ENCODE measurements at regions not wholly inside any gene's neighbourhood (a gene's known extent, or its start where the extent isn't known, plus 50 kb on each side); places are given as distances from the start of the nearest gene placed in this dataset.

GRCh38 chr1:194586302-194586701, 1399.9 kb upstream of the B3GALT2 start (continued):
- TF ChIP-seq, protein P1, sequence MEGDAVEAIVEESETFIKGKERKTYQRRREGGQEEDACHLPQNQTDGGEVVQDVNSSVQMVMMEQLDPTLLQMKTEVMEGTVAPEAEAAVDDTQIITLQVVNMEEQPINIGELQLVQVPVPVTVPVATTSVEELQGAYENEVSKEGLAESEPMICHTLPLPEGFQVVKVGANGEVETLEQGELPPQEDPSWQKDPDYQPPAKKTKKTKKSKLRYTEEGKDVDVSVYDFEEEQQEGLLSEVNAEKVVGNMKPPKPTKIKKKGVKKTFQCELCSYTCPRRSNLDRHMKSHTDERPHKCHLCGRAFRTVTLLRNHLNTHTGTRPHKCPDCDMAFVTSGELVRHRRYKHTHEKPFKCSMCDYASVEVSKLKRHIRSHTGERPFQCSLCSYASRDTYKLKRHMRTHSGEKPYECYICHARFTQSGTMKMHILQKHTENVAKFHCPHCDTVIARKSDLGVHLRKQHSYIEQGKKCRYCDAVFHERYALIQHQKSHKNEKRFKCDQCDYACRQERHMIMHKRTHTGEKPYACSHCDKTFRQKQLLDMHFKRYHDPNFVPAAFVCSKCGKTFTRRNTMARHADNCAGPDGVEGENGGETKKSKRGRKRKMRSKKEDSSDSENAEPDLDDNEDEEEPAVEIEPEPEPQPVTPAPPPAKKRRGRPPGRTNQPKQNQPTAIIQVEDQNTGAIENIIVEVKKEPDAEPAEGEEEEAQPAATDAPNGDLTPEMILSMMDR (IDR thresholded peaks at IDR 0.05 in 2 of 3, conservative IDR thresholded peaks at IDR 0.05 in 1 of 3; ENCODE audit: borderline replicate concordance in 1 of 3, insufficient read depth in 1 of 3, low read depth in 2 of 3, low read length in 2 of 3): no peak

GRCh38 chr1:194584052-194584451, 1397.6 kb upstream of the B3GALT2 start:
- DNase-seq (ENCODE audit: low read depth, low spot score): no peak
- no peaks in the 10 kb centered on the region for H4K20me1 ChIP-seq (ENCODE audit: insufficient read depth)
- H3K9me2 ChIP-seq (ENCODE audit: insufficient read depth): no peaks in the 10 kb centered on the region; the same call in 1 of the 2 replicates
- H3K9me3 ChIP-seq (ENCODE audit: control insufficient read depth in 1 of 2, insufficient read depth in 1 of 2, low read depth in 1 of 2, low read length in 2 of 2): no peaks in the 10 kb centered on the region
- no peak overlapping the region for H3K27ac ChIP-seq (ENCODE audit: low read depth, low read length)
- ATAC-seq: no peak
- no TSS peak for BruUV-seq (replicated peaks)
- no peaks in the 10 kb centered on the region for H3K36me3 ChIP-seq (ENCODE audit: control insufficient read depth in 1 of 2, insufficient read depth in 2 of 2, low read length in 2 of 2)
- H2AFZ ChIP-seq (ENCODE audit: low read depth, low read length, poor library complexity, severe bottlenecking): no peak overlapping the region
- TF ChIP-seq EGR1 (IDR thresholded peaks at IDR 0.05; ENCODE audit: low read depth): no peak
- no peak for TF ChIP-seq SRF (IDR thresholded peaks at IDR 0.05; ENCODE audit: low read depth)
- no peak for TF ChIP-seq ZBTB33 (IDR thresholded peaks at IDR 0.05; ENCODE audit: extremely low read depth, insufficient replicate concordance, low read length)
- no peak for TF ChIP-seq YY1 (IDR thresholded peaks at IDR 0.05; ENCODE audit: extremely low read depth, insufficient replicate concordance, low read depth, low read length)
- TF ChIP-seq EZH2 (IDR thresholded peaks at IDR 0.05): no peak
- no peak for TF ChIP-seq RAD21 (IDR thresholded peaks at IDR 0.05; ENCODE audit: low read depth)
- TF ChIP-seq POLR2A (IDR thresholded peaks at IDR 0.05; ENCODE audit: borderline replicate concordance, extremely low read depth, insufficient read depth, insufficient read length): no peak
- no peak for TF ChIP-seq MAX (IDR thresholded peaks at IDR 0.05)
- TF ChIP-seq EZH2phosphoT487 (IDR thresholded peaks at IDR 0.05; ENCODE audit: borderline replicate concordance): no peak
- TF ChIP-seq ZNF274 (IDR thresholded peaks at IDR 0.05; ENCODE audit: low read depth, low read length): no peak
- no peak for TF ChIP-seq CBX3 (IDR thresholded peaks at IDR 0.05; ENCODE audit: low read depth)
- TF ChIP-seq ZFX (IDR thresholded peaks at IDR 0.05): no peak
- TF ChIP-seq POLR2AphosphoS5 (IDR thresholded peaks at IDR 0.05; ENCODE audit: low read depth, low read length): no peak
- TF ChIP-seq SIN3A (IDR thresholded peaks at IDR 0.05; ENCODE audit: low read depth): no peak
- TF ChIP-seq JUND (IDR thresholded peaks at IDR 0.05): no peak
- TF ChIP-seq ELF1 (IDR thresholded peaks at IDR 0.05; ENCODE audit: borderline replicate concordance, low read depth): no peak
- H3K4me3 ChIP-seq (replicated peaks in 1 of 2; ENCODE audit: low read depth in 1 of 2, low read length in 2 of 2): no peak overlapping the region
- no peak overlapping the region for H3K4me2 ChIP-seq (ENCODE audit: low read length)
- POLR2A ChIA-PET: no interaction called here
- CTCF ChIA-PET: no interaction called here
- H3K9ac ChIP-seq (ENCODE audit: low read length): no peak overlapping the region
- RAD21 ChIA-PET (ENCODE audit: low non-redundant PET in 1 of 2, low total read pairs in 2 of 2, uncharacterized antibody in 2 of 2, unreplicated experiment in 2 of 2): no interaction called here
- intact Hi-C loops (cut with micrococcal nuclease): no loop called here
- no peaks in the 10 kb centered on the region for H3K4me1 ChIP-seq (ENCODE audit: control insufficient read depth in 1 of 2, insufficient read depth in 2 of 2, low read length in 2 of 2)
- no peaks in the 10 kb centered on the region for H3K79me2 ChIP-seq (ENCODE audit: insufficient read depth, low read length)
- no peaks in the 10 kb centered on the region for H3K27me3 ChIP-seq (ENCODE audit: insufficient read depth, low read length)

Measured in HCT116 (cell line).